ENCODE measurements at regions not wholly inside any gene's neighbourhood (a gene's known extent, or its start where the extent isn't known, plus 50 kb on each side); places are given as distances from the start of the nearest gene placed in this dataset.
"Not testable (repeated sequence)": the region's sequence is repeated elsewhere in the genome, so short reads cannot be mapped to it uniquely, and the experiment has no call there.

- no peak for DNase-seq
These were observed 100.3 kb upstream of the PDHA1 start for GRCh38 chrX:19243431-19243830.

- not testable (repeated sequence) for DNase-seq
These were observed 98.8 kb upstream of the PDHA1 start for GRCh38 chrX:19244921-19245320.

- DNase-seq, result peak; percentile 5
These were observed 97.9 kb upstream of the PDHA1 start for GRCh38 chrX:19245711-19246269.

DNA sequence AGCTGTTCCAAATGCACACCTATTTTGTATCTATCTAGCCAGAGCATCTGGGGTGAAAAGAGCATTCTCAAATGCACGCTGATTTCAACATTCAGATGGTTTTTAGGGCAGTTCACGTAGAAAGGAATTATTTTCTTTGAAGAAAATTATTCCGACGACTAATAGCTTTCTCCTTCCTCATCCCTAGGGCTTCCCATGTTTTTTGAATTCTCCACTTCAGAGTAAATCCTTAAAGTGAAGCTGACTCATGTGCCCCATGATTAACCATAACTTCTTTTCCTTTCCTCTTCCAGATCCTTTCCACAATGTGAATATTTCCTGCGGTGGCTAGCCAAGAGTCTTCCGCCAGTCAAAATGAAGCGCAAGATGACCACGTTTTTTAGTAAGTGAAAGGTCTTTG, 86.7 kb upstream of the PDHA1 start:
- DNase-seq, result peak; percentile 46

- DNase-seq, result not testable (repeated sequence)
These were observed 82.7 kb upstream of the PDHA1 start for GRCh38 chrX:19261026-19261425.

DNA sequence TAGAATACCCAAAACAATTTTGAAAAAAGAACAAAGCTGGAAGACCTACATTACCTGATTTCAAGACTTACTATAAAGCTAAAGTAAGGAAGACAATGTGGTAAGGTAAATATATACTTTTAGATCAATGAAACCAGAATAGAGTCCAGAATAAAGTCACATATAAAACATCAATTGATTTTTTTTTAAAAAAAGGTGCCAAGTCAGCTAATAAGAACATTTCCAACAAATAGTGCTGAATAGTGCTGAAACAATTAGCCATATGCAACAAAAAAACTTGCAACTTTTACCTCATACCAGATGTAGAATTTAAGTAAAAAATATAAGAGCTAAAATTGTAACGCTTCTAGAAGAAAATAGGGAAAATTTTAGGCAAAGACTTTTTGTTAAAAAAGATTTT, 73.0 kb upstream of the PDHA1 start:
- no peak for DNase-seq

DNA sequence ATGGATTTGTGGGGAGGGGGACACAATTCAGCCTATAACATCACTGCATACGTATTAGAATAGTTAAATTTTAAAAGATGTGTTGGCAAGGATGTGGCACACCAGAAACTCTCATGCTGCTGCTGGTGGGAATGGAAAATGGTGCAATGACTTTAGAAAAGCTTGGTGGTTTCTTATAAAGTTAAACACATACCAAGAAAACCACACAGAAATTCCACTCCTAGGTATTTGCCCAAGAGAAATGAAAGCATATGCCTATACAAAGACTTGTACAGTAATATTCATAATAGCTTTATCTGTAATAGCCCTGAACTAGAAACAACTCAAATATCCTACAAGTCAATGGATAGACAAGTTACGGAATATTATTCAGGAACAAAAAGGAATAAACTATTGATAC, 71.3 kb upstream of the PDHA1 start:
- DNase-seq, result no peak

- no peak for DNase-seq
These were observed 63.1 kb upstream of the PDHA1 start for GRCh38 chrX:19280636-19281035.

GRCh38 chrX:19281256-19281655, 62.5 kb upstream of the PDHA1 start:
- DNase-seq, result peak; percentile 21

- DNase-seq, result no peak
These were observed 60.0 kb upstream of the PDHA1 start for GRCh38 chrX:19283597-19284339.

DNA sequence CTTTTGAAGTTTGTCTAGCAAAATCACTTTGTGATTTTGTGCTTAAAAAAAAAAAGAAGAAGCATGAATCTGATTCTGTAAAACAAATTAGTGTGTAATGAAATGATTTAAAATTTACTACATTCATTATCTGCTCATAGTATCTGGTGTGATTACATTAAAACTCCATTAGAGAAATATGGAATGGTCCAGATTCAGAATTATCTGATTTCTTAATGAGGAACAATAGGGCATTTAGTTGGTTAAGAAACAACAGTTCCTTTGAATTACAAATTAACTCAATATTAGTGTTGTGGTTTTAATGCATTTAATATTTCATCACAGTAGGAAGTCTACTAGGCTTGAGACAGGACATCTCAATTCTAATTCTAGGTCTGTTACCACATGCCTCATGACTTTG, 57.9 kb upstream of the PDHA1 start:
- DNase-seq, result no peak

DNA sequence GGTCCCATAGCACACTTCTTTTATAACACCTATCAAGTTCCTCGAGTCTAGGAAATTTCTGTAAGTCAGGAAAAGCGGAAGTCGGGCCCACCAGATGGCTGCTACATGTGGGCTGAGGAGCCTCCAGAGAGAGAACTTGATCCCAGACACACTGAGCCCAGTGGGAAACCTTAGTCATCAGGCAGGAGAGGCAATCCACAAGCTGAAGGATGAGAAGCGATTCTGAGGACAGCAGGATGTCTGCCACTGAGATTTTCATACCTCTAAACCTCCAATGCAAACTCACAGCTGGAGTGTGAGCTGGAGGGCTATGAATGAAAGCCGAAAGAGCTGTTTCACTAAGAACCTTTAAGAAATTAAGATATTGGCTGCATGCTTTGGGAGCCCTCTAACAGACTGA, 52.6 kb upstream of the PDHA1 start:
- peak; percentile 79 for DNase-seq

GRCh38 chrX:19293606-19294325, 50.0 kb upstream of the PDHA1 start:
- DNase-seq, result no peak

Data from NCI-H2171 treated with DMSO at 0.1 percent for 48 hours (cell line).